Thoracic aorta (tissue), 2 donors: ENCODE measurements at regions not wholly inside any gene's neighbourhood (a gene's known extent, or its start where the extent isn't known, plus 50 kb on each side); places are given as distances from the start of the nearest gene placed in this dataset.
"Not testable (repeated sequence)": the region's sequence is repeated elsewhere in the genome, so short reads cannot be mapped to it uniquely, and the experiment has no call there.

Experiments used
- ATAC-seq: fragments of 150-250 bp; one replicate; pipeline ENCODE4 v1.8.0; 2017; ENCODE audit warnings: low read depth; ENCODE audit not compliant: insufficient number of reproducible peaks, low FRiP score
- DNase-seq: peaks from one replicate; pipeline ENCODE4 v3.0.0-alpha.2; 2020; ENCODE audit warnings: low spot score
- H3K27ac ChIP-seq, 2 donors: fragments of 200-600 bp; sonication (generic); 1 replicate in 1 of 2; 2 replicates in 1 of 2; pipeline ENCODE4 v1.5.1; 2016; ENCODE audit warnings: mild to moderate bottlenecking in 2 of 2, moderate library complexity in 2 of 2
- H3K27me3 ChIP-seq: fragments of 200-600 bp; sonication (generic); replicated peaks from 2 replicates; pipeline ENCODE4 v1.6.0; 2016; ENCODE audit warnings: mild to moderate bottlenecking; ENCODE audit not compliant: insufficient read depth
- H3K36me3 ChIP-seq: fragments of 200-600 bp; sonication (generic); one replicate; pipeline ENCODE4 v1.5.1; 2016
- H3K4me1 ChIP-seq, 2 donors: fragments of 200-600 bp; sonication (generic); 1 replicate in 1 of 2; 2 replicates in 1 of 2; pipeline versions ENCODE4 v1.5.1 to v1.6.0; 2016; ENCODE audit warnings: low read depth in 2 of 2, mild to moderate bottlenecking in 1 of 2; ENCODE audit not compliant: control insufficient read depth in 1 of 2
- H3K4me3 ChIP-seq: fragments of 200-600 bp; sonication (generic); 2 replicates; pipeline ENCODE4 v1.5.1; 2016; ENCODE audit warnings: mild to moderate bottlenecking
- H3K9me3 ChIP-seq: fragments of 200-600 bp; sonication (generic); 2 replicates; pipeline ENCODE4 v1.5.1; 2016
- TF ChIP-seq, protein P1 (sequence below): fragments of 200-600 bp; sonication (generic); IDR thresholded peaks from one replicate; pipeline ENCODE4 v1.5.1; 2019; ENCODE audit warnings: antibody characterized with exemption

DNA sequence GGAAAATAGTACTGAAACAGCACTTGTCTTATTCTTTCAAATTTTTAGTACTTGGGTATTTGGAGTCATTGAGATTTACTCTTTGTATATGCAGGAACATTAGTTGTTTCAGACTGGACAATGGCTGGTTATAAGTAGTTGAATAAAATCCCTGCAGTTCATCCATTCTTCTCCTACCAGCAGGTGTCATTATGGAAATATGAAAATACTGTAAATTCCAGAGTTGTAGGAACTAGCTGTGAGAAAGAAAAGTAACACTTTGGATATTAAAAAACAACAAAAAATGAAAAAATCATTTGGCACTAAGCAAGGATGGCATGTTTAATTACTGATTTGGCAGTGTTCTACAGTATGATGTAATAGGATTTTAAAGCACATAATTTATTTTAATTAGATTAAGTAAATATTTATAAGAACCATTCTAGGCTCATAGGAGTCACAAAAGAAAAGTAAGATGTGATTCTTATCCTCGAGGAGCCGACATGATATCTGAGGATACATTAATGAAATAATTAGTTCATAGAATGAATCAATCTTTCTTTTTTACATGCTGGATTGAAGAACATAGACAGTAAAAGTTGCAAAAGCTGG is 155.3 kb downstream of the KCNRG start:
- no peak for DNase-seq
- H3K4me1 ChIP-seq, result no peaks in the 10 kb centered on the region
- no peak for ATAC-seq
- H3K4me3 ChIP-seq, result no peak overlapping the region
- no peak overlapping the region for H3K27ac ChIP-seq
- TF ChIP-seq, protein P1, sequence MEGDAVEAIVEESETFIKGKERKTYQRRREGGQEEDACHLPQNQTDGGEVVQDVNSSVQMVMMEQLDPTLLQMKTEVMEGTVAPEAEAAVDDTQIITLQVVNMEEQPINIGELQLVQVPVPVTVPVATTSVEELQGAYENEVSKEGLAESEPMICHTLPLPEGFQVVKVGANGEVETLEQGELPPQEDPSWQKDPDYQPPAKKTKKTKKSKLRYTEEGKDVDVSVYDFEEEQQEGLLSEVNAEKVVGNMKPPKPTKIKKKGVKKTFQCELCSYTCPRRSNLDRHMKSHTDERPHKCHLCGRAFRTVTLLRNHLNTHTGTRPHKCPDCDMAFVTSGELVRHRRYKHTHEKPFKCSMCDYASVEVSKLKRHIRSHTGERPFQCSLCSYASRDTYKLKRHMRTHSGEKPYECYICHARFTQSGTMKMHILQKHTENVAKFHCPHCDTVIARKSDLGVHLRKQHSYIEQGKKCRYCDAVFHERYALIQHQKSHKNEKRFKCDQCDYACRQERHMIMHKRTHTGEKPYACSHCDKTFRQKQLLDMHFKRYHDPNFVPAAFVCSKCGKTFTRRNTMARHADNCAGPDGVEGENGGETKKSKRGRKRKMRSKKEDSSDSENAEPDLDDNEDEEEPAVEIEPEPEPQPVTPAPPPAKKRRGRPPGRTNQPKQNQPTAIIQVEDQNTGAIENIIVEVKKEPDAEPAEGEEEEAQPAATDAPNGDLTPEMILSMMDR, result peak; percentile 36
- no peaks in the 10 kb centered on the region for H3K27me3 ChIP-seq
- H3K36me3 ChIP-seq, result no peaks in the 10 kb centered on the region
- H3K9me3 ChIP-seq, result no peaks in the 10 kb centered on the region

DNA sequence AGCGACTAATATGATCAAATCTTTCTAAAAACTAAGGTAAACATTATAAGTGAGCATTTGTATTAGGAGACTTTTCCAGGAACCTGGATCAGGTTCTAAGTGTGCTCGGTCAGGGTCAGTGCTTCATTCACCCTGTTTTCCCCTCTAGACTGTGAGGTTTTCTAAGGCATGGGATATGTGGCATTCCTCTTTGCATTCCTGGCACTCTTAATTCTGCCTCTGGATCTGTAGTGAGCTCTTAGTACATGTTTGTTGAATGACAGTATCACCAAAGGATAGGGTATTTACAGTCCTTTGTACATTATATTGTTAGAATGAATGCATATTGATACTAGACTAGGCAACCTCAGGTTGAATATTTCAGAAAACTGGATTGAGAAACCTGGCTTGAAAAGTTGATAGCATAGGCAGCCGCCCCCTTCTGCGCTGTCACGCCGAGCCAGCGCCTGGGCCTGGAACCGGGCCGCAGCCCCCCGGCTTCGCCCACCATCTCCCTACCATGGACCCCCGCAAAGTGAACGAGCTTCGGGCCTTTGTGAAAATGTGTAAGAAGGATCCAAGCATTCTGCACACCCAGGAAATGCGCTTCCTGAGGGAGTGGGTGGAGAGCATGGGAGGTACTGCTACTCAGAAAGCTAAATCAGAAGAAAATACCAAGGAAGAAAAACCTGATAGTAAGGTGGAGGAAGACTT is 156.5 kb downstream of the KCNRG start:
- no peaks in the 10 kb centered on the region for H3K9me3 ChIP-seq
- H3K27ac ChIP-seq, result no peak overlapping the region
- no peak overlapping the region for H3K4me3 ChIP-seq
- no peak for DNase-seq
- no peaks in the 10 kb centered on the region for H3K27me3 ChIP-seq
- TF ChIP-seq, protein P1, result no peak
- ATAC-seq, result no peak
- no peaks in the 10 kb centered on the region for H3K4me1 ChIP-seq
- H3K36me3 ChIP-seq, result no peaks in the 10 kb centered on the region

DNA sequence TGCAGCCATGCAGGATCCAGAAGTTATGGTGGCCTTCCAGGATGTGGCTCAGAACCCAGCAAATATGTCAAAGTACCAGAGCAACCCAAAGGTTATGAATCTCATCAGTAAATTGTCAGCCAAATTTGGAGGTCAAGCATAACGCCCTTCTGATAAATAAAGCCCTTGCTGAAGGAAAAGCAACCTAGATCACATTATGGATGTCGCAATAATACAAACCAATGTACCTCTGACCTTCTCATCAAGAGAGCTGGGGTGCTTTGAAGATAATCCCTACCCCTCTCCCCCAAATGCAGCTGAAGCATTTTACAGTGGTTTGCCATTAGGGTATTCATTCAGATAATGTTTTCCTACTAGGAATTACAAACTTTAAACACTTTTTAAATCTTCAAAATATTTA is 157.8 kb downstream of the KCNRG start:
- not testable (repeated sequence) for H3K9me3 ChIP-seq, ATAC-seq, H3K27me3 ChIP-seq, H3K36me3 ChIP-seq, H3K27ac ChIP-seq, DNase-seq, H3K4me3 ChIP-seq, H3K4me1 ChIP-seq

DNA sequence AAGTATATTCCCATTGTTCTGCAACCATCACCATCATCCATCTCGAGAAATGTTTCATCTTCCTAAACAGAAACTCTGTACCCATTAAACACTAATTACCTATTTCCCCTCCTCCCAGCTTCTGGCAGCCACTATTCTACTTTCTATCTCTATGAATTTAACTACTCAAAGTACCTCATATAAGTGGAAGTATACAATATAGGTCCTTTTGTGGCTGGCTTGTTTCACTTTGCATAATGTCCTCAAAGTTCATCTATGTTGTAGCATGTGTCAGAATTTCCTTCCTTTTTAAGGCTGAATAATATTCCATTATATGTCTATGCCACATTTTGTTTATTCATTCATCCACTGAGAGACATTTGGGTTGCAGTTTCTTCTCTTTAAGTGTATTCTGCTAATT is 159.4 kb downstream of the KCNRG start:
- Histone ChIP-seq H3K36me3 (no peaks in the 10 kb centered on the region), H3K4me3 (no peak overlapping the region), H3K27ac (no peak overlapping the region), H3K27me3 (no peaks in the 10 kb centered on the region), H3K4me1 (no peaks in the 10 kb centered on the region), H3K9me3 (no peaks in the 10 kb centered on the region)
- TF ChIP-seq, protein P1, result no peak
- no peak for ATAC-seq
- DNase-seq, result no peak

DNA sequence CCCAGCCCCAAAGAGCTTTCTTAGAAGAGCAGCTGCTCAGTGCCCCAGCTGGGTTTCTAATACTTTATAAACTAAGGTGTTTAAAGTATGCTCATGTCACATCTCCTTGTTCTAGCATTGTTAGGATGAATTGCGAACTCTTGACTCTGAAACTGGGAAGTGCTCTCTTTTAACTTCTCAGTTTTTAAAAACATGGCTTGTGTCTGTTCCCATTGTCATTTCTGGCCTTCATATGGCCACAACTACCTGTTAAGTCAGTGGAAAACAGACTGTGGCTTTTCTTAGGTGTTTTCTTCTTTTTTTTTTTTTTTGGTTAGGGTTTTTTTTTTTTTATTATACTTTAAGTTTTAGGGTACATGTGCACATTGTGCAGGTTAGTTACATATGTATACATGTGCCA is 164.7 kb downstream of the KCNRG start:
- Histone ChIP-seq H3K9me3 (no peaks in the 10 kb centered on the region), H3K27me3 (no peaks in the 10 kb centered on the region), H3K4me1 (no peaks in the 10 kb centered on the region), H3K4me3 (no peak overlapping the region), H3K27ac (no peak overlapping the region), H3K36me3 (no peaks in the 10 kb centered on the region)
- TF ChIP-seq, protein P1, result no peak
- DNase-seq, result no peak
- ATAC-seq, result no peak

DNA sequence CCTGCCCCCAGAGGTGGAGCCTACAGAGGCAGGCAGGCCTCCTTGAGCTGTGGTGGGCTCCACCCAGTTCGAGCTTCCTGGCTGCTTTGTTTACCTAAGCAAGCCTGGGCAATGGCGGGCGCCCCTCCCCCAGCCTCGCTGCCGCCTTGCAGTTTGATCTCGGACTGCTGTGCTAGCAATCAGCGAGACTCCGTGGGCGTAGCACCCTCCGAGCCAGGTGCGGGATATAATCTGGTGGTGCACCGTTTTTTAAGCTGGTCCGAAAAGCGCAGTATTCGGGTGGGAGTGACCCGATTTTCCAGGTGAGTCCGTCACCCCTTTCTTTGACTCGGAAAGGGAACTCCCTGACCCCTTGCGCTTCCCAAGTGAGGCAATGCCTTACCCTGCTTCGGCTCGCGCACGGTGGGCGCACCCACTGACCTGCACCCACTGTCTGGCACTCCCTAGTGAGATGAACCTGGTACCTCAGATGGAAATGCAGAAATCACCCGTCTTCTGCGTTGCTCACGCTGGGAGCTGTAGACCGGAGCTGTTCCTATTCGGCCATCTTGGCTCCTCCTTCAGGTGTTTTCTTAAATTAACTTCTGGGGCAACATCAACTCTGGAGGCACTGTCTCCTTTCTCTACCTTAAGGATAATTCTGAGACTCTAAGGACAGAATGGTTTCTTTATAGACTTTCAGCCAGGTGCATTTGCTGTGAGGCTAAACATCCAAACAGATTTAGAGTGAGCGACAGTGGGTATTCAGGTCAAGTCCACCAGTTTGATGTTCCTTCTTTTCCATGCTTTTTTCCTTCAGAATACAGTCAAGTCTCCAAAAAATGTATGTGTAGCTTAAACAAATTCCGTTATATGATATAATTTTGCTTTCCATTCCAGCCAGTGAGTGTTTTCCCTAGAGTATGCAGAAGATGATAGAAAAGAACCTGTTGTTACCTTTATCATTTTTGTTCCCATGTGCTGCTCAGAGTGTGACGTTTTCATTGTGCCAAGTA is 170.8 kb downstream of the KCNRG start:
- H3K27ac ChIP-seq, ATAC-seq, DNase-seq, H3K36me3 ChIP-seq, H3K27me3 ChIP-seq, H3K4me3 ChIP-seq, H3K9me3 ChIP-seq, H3K4me1 ChIP-seq: not testable (repeated sequence)
